ENCODE measurements at regions not wholly inside any gene's neighbourhood (a gene's known extent, or its start where the extent isn't known, plus 50 kb on each side); places are given as distances from the start of the nearest gene placed in this dataset.

DNA sequence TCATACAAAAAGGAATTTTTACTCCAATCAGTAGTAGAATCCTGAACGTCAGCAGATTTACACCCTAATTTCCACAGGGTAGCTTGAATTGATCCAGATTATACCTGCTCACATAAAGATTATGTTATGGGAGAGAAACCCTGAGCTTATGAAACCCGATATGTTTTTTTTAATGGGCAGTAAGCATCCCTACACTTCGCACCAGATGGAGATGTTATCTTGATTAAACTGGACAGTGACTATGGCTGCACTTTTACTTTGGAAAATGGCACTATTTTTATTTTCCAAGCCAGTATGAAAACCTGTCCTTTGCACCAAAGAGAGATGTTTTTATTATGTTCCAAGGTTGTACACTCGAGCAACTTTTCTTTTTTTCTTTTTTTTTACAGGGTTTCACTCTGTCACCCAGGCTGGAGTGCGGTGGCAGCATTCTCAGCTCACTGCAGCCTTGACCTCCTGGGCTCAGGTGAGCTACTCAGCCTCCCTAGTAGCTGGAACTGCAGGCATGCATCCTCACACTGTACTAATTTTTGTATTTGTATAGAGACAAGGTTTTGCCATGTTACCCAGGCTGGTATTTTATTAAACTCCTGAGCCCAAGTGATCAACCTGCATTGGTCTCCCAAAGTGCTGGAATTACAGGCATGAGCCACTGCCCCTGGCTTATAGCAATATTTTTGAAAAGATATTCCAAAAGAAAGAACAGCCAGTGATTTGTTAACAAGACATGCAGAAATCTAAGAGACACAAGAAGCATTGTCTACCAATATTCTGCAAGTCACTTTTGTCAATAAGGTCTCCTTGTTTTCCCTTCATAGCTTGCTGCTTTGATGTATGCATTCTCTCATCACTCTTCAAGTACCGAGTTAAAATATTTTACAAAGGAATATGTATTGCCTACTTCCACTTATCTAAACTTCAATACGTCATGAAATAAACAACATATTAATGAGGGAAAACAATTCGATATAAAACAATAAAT lies 1412.6 kb downstream of the ZPLD1 start (continued):
- TF ChIP-seq CUX1 (IDR thresholded peaks at IDR 0.05; ENCODE audit: insufficient replicate concordance, low read depth, low read length): no peak
- TF ChIP-seq ZNF217 (IDR thresholded peaks at IDR 0.05): no peak

GRCh38 chr3:103851793-103852192 lies 1417.0 kb downstream of the ZPLD1 start:
- H3K9me3 ChIP-seq (replicated peaks; ENCODE audit: control insufficient read depth, insufficient read depth, low read length): no peaks in the 10 kb centered on the region
- DNase-seq (ENCODE audit: low read depth, low spot score) (no peak), FAIRE-seq (no peak), ATAC-seq (no peak)
- no peaks in the 10 kb centered on the region for H3K79me2 ChIP-seq (ENCODE audit: control insufficient read depth, insufficient read depth, low read length)
- intact Hi-C loops (cut with micrococcal nuclease; ENCODE audit: unreplicated experiment) (no loop called here), in situ Hi-C loops (cut with MboI) (no loop called here)
- no peaks in the 10 kb centered on the region for H3K4me1 ChIP-seq (ENCODE audit: control insufficient read depth, insufficient read depth, low read length)
- H3K4me3 ChIP-seq: no peak overlapping the region
- H4K20me1 ChIP-seq (ENCODE audit: control insufficient read depth, insufficient read depth): no peaks in the 10 kb centered on the region
- H2AFZ ChIP-seq (ENCODE audit: control insufficient read depth, low read depth, low read length): no peak overlapping the region
- CTCF ChIA-PET: no interaction called here
- no peak overlapping the region for H3K9ac ChIP-seq (ENCODE audit: control insufficient read depth, insufficient read depth, low read length)
- no peak overlapping the region for H3K4me2 ChIP-seq (ENCODE audit: control insufficient read depth, insufficient read depth)
- SMC1A ChIA-PET (ENCODE audit: uncharacterized antibody, unreplicated experiment): no interaction called here
- H3K36me3 ChIP-seq (ENCODE audit: control insufficient read depth in 2 of 2, insufficient read depth in 2 of 2, low read length in 1 of 2): no peaks in the 10 kb centered on the region
- RAD21 ChIA-PET (ENCODE audit: unreplicated experiment): no interaction called here
- no peaks in the 10 kb centered on the region for H3K27me3 ChIP-seq (replicated peaks in 1 of 2; ENCODE audit: control insufficient read depth in 2 of 2, insufficient read depth in 2 of 2, low read length in 1 of 2)
- BruUV-seq (replicated peaks): no TSS peak
- no peak overlapping the region for H3K27ac ChIP-seq (ENCODE audit: control insufficient read depth, insufficient read depth)
- POLR2A ChIA-PET: no interaction called here
- no peak for TF ChIP-seq KLF5 (IDR thresholded peaks at IDR 0.05; ENCODE audit: partially characterized antibody)
- TF ChIP-seq SP1 (IDR thresholded peaks at IDR 0.05; ENCODE audit: low read depth, low read length): no peak
- no peak for TF ChIP-seq IKZF2 (IDR thresholded peaks at IDR 0.05)
- TF ChIP-seq, protein P1, sequence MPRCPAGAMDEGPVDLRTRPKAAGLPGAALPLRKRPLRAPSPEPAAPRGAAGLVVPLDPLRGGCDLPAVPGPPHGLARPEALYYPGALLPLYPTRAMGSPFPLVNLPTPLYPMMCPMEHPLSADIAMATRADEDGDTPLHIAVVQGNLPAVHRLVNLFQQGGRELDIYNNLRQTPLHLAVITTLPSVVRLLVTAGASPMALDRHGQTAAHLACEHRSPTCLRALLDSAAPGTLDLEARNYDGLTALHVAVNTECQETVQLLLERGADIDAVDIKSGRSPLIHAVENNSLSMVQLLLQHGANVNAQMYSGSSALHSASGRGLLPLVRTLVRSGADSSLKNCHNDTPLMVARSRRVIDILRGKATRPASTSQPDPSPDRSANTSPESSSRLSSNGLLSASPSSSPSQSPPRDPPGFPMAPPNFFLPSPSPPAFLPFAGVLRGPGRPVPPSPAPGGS (IDR thresholded peaks at IDR 0.05; ENCODE audit: borderline replicate concordance, insufficient read depth, low read depth, low read length, poor library complexity, severe bottlenecking): no peak
- TF ChIP-seq KDM1A (IDR thresholded peaks at IDR 0.05; ENCODE audit: borderline replicate concordance): no peak
- no peak for TF ChIP-seq SPI1 (IDR thresholded peaks at IDR 0.05; ENCODE audit: borderline replicate concordance, insufficient read depth, low read depth, low read length)
- no peak for TF ChIP-seq CUX1 (IDR thresholded peaks at IDR 0.05; ENCODE audit: insufficient replicate concordance, low read depth, low read length)
- no peak for TF ChIP-seq HDAC6 (IDR thresholded peaks at IDR 0.05; ENCODE audit: unreplicated experiment)
